NCI-H526 (cell line): ENCODE measurements at regions not wholly inside any gene's neighbourhood (a gene's known extent, or its start where the extent isn't known, plus 50 kb on each side); places are given as distances from the start of the nearest gene placed in this dataset.
A peak's percentile ranks its signal among the peaks of the same experiment; 100 is the strongest.
"Not testable (repeated sequence)": the region's sequence is repeated elsewhere in the genome, so short reads cannot be mapped to it uniquely, and the experiment has no call there.

ENCODE experiments used
- DNase-seq, 2 experiments: peaks; one replicate each; lab custom pipeline; 2025; lab: John Stamatoyannopoulos, UW

DNA sequence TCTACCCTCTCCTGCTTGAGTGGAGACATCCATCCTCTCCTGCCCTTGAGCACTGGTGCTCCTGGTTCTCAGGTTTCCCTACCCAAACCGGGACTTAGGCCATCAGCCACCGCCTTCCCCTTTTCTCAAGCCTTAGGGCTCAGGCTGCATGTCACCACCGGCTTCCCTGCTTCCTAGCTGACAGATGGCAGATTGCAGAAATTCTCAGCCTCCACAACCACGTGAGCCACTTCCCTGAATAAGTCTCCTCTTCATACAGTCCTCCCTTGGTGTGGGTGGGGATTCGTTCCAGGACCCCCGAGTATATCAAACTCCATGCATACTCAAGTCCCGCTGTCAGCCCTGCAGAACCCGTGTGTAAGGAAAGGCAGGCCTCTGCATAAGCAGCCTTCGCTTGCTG lies 203.5 kb upstream of the ZNF32 start:
- DNase-seq = no peak

DNA sequence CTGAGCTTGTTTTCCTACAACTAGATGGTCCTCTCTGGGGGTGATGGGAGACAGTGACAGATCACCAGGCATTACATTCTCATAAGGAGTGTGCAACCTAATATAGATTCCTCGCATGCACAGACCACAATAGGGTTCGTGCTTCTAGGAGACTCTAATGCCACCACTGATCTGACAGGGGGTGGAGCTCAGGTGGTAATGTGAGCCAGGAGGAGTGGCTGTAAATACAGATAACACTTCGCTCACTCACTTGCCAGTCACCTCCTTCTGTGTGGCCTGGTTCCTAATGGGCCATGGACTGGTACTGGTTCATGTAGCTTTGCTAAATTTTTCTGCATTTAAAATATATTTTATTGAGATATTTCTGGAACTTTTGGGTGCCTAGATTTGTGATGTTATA lies 202.3 kb upstream of the ZNF32 start:
- no peak for DNase-seq

DNA sequence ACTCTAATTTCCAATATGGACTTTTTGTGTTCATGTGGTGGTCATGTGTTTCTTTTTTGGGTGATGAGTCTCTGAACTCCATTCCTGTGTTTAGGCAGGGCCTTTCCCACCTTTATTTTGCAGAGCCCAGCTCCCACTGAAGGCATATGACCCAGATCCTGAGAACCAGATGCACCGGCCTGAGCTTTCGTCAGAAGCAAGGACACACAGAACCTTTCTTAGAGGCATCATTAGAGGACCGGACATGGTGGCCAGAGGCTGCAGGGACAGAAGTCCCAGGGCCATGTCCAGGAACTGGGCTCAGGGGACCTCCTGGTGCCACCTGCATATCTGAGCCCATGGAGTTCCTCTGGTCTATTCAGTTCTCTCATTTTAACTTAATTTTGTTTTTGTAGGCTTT lies 200.9 kb upstream of the ZNF32 start:
- no peak for DNase-seq

DNA sequence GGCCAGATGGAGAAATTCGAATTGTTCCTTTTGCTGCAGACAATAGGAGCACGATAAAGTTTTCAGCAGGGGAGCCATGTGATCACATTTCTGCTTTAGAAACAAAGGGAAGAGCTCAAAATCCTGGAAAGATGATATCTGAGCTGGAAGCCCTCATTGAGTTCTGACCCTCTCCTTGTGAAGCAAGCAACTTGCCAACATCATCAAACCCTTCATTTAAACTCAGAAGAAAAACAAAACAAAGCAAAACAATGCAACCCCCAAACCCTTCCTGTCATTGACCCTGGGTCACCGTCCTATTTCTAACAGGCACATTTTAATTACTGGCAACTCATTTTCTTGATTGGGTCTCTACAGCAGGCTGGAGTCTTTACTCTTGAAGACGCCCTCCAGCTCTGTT lies 198.3 kb upstream of the ZNF32 start:
- DNase-seq = no peak

DNA sequence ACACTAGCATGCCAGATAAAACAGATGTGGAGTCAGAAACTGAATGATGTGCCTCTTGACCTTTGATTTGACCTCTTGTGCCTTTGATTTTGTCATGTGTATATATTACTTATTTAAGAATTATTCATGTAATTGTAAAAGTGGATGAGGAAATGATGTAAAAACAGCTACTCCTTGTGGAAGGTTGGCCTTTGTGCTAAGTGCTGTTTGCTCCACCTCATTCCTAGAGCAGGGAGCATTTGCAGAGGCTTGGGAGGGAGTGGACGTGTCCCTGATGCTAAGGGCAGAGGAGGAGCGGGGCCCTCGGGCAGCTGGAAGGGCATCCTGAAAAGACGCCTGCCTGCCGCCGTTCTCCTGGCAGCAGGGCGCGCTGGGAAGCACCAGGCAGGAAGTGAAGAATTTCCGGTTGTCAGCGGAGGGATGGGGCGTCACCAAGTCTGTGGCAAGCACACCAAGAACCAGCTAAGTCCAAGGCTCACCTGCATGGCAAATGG lies 197.6 kb upstream of the ZNF32 start:
- DNase-seq = no peak

DNA sequence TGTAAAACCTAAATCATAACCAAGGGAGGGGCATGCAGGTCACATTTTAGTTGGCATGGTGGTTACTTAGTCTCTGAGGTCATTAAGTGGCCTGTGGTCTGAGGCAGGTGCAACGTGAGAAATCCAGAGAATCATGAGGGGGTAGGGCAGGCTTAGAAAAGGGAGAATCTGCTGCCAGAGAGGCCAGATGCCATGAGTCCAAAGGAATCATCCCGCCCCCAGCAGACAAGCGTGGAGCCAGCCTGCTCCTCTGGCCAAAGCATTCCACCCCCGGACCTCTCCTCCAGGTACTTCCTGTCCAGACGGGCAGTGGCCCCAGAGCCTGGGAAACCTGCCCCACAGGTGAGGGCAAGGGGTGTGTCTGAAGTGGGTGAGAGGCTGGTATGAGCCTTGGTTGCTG lies 196.4 kb upstream of the ZNF32 start:
- no peak for DNase-seq

DNA sequence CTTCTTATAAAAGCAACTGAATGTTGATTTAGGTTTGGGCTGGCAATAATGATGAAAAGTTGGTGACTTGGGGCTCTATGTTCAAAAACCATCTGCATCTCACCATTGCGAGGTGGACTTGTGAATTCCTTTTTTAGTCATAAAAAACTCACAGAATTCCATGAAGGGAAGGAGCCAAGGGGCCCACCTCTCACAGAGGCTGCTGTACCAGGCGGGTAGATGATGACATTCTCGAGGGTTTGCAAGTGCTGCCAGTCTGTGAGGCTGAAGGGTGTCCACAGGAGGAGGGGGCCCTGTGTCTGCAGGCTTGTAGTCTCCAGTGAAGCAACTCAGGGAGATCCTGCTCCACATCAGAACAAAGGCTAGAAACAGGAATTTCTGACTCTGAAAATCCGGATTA lies 195.5 kb upstream of the ZNF32 start:
- DNase-seq = no peak

DNA sequence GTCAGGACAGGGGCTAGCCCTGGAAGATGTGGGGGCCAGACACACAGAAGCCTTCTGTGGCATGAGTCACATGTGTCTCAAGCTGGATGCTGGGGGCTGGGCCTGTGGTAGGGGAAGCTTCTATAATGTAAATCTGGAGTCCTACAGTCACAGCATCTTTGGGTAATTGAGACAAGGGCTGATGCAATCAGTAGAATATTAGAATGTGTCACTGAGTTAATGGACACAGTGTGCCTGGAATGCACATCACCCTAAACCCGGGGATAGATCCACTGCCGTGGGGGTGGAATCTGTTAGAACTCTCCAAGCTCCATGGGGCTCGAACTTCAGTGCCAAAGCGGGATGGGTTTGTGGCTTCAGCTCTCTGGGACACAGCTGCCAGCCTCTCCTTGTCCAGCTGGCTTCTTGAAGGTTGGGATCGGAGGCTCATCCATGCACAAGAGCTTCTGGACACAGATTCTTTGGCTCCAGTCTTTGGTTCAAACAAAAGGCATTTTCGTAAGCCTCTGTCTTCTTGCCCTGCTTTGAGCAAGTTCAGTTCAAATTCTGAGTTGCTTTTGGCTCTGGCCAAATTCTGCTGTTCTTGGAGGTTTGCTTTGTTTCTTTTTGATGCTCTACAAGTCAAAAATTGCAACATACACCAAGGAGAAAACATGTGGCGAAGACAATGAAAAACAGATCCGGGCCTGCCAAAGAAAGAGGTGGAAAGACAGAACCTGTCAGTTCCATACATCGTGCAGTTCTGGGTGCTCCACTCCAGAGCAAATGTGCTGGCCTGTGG lies 194.8 kb upstream of the ZNF32 start:
- no peak for DNase-seq

DNA sequence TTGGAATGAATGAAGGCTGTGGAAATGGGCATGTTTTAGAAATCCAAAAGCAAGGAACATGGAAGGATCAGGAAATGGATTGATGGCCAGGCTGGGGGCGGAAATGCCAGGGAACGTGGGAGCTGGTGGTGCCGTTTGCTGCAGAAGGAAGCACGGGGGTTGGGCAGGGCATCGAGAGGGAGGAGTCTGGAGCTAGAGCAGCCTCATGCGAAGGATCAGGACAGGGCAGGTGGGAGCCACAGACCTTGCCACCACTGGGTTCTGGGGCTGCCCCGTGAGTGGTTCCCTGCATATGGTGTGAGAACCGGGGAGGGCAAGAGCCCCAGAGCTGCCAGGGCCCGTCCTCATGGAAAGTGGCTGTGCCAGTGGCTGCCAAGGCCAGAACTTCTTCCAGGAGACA lies 193.8 kb upstream of the ZNF32 start:
- no peak for DNase-seq

DNA sequence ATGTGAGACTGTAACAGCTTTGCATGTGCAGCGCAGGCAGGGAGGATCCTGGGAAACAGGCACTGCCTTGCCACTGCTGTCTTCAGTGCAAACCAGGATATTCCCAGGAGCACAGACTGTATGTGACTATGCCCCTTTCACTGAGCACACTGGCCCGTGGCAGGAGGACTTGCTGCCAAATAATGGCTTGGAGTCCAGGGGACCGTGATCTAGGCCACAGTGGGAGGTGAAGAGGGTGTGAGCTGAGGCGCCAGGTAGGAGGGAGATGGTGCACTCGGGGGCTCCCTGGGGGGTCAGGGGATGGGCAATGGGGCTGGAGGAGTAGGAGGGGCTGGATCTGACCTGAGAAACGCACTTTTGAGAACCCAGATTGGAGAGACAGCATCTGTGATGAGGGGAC lies 193.4 kb upstream of the ZNF32 start:
- DNase-seq = no peak

DNA sequence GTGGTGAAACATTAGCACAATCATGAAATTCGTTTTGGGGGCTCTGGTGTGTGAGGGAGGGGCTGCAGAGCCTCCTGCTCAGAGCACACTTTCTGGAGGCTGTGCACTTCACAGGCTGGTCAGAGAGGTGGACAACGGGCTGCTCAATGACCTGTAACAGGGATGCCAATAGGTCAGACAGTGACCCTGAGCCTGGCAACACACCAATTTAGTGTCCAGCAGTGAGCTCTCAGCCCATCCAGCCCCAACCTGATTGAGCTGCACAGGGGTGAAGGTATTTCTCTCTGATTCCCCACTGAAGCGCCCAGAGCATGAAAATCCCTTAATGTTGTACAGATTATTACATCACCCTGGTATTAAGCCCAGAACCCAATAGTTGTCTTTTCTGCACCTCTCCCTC lies 191.3 kb upstream of the ZNF32 start:
- no peak for DNase-seq

DNA sequence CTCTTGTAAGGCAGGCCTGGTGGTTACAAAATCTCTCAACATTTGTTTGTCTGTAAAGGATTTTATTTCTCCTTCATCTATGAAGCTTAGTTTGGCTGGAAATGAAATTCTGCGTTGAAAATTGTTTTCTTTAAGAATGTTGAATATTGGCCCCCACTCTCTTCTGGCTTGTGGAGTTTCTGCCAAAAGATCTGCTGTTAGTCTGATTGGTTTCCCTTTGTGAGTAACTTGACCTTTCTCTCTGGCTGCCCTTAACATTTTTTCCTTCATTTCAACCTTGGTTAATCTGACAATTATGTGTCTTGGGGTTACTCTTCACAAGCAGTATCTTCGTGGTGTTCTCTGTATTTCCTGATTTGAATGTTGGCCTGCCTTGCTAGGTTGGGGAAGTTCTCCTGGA lies 186.1 kb upstream of the ZNF32 start:
- not testable (repeated sequence) for DNase-seq

DNA sequence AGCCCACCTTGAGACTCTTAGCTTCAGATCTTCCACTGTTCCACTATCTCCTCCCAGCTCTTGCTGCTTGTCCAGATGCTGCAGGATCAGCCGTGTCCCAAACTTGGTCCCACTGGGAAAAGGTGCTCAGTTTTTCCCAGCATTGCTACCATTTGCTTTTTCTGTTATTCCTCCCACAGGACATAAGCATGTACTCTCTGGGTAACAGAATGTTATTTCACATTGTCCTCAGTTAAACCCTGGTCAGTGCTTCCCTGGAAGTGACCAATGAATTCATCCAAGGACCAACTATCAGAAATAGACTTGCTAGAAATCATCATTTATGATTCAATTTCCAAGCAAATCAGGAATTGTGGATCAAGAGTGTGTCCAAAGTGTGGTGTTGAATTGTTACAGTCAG lies 179.2 kb upstream of the ZNF32 start:
- no peak for DNase-seq

DNA sequence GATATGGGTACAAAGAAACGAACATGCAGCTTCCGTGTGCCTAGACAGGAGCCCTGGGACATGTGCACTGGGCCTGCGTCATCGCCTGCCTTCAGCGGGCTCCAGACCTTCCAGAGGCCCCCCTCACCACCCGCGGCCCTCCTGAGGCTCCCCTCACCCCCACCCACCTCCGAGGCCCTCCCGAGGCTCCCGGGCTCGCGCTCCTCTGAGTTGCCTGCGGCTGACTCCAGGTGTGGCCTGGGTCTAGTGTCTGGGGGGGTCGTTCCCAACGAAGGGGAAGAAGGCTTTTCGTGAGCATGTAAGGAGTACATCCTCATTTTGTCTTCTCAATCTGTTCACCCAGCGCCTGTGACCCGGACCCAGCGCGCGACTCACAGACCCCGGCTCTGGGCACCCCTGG lies 177.3 kb upstream of the ZNF32 start:
- no peak for DNase-seq

DNA sequence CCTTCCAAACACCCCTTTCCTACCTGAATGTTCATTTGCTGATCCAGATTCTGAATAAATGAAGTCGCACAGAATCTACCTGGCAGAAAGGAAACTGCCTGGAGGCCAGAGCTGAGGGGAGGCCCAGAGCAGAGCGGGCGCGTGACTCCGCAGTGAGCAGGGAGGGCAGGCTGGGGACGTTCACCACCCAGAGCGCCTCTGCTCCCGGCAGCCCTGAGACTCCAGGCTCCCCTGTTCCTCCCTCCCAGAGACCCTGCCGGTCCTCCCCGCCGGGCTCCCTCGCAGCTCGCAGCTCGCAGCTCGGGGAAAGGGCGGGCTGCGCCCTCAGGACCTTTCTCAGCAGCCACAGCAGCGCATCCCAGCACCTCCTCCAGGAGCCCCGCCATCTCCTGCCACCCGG lies 176.7 kb upstream of the ZNF32 start:
- no peak for DNase-seq

DNA sequence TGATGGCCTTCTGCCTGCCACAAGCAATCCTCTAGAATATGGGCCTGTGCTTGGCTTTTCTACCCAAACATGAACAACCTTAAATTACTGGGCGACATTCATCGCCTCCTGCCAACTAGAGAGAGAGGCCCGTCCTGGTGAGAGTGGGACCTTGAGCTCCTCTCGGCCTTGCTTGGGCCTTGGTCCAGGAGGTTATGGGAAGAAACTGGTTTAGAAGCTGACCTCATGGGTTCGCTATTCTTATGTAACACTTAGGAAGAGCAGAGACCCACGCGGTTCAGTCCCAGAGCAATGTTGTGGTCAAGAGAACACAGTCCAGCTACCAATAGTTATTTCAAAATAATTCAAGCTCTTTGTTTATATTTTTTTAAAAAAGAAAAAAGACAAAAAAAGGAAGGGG lies 176.3 kb upstream of the ZNF32 start:
- no peak for DNase-seq

DNA sequence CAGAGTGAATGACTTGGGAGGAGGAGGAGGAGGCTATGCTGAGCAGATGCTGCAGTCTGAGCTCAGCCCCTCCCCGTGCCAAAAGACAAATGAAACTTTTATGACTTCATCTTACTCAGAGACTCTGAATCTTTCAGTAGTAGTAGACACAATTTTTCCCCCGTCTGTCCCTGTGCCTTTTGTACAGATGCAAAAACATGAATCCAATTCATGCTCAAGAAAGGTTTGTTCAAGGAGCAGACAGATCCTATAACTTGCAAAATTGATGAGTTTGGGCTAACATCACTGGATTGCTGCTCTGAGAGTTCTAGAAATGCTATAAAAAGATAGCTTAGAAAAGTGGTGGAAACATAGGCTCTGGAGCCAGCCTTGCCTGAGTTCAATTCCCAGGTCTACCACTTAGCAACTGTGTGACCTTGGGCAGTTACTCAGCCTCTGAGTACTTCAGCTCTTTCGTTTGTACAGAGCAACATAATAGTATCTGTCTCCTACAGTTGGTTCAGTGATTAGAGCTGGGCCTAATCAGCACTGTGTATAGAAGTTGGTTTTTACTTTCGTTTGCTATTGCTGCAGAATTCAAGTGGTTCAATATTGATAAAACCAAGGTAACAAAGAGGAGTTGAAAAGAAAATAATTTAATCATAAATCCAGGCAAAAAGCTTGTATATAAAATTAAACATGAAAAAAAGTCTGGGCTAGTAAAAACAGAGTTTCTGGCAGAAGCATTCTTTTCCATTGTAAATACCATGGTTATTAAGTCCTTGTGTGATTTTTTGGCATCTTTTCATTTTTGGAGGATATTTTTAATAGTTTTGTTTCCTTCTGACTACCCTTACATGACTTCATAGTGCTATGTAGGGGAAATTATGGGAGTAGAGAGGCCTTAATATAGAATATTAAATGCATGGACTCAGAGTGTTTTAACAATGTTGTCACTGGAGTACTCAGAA lies 174.2 kb upstream of the ZNF32 start:
- DNase-seq = no peak

DNA sequence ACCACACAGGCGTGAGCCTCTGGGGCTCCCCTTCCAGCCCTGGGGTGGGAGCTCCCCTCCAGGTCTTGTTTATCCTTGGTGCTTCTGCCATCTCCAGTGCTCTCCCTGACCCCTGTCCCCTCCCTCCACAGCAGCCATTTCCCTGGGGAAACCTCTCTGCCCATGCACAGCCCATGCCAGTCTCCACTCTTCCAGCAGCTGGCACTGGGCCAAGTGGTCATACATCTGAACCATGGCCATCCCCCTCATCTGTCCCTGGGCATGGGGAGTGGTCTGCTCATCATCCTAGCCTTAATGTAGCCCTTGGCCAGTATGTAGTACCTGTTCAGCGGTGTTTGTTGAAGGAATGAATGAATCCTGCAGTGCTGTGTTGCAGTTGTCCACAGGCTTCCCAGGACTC lies 172.4 kb upstream of the ZNF32 start:
- peak in 1 of 2 experiments; percentile 20 for DNase-seq

DNA sequence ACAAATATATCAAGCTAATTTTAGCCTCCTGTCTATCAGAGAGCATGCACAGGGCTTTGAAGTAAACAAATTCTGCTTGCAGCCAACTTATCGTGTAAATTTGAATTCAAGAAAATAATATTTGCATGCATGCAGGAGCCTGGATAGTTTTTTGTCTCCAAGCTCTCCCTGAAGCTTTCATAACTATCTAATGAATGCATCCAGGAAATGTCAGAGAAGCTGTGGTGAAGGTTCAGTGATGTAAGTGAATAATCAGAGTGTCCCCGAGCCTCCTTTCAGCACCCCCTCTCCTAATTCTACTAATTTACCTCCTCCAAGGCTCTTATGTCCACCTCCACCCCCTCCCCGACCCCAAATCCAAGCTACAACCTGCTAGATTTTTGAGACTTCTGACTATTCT lies 172.0 kb upstream of the ZNF32 start:
- peak; percentile 34 to 35 for DNase-seq

DNA sequence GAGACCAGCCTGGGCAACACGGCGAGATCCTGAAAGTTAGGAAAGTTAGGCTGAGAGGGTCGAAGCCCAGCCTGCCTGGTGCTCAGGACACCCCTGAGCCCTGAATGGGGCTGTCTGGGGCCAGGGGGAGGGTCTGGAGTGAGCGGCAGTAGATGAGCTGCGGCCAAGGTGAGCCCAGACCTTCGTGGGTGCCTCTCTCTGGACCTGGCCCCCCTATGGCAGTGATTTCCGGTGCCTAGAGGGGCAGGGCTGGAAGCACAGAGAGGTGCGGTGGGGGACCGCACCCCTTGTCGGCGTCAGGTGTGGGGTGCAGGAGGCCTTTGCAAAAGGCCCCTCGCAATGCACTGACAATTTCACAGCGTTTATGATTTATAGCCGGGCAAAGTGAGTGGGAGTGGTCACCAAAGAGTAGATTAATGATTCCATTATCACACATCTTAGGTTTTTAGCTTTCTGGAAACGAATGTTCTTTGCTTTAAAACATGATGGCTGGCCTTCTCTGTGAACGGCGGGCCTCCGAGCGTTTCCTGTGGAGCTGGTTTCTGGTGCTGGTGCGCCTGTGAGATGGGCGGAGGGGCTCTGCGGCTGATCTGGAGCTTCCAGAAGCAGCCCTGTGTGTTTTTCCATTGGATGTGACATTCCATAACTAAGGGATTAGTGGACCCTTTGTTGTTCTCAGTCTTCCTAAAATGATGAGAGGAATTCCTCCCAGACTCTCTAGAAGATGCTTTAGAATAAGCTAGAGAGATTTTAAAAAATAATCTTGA lies 171.0 kb upstream of the ZNF32 start:
- DNase-seq = no peak

DNA sequence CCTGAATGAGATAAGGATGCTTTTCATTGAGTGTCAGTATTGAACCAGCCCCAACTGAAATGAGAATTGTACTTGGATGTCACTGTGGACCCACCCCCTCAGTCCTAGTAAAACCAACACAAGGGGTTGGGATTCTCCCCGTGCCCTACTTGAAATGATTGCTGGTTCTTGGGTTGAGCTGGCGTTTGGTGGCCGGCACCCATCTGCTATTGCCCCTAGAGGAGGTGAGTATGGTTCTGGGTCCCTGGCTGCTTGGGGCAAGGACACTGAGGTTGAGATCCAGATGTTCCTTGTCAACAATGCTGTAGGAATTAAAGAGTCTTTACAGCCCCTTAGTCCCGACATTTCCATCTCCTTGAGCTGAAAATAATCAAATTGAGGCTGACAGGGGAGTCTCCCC lies 170.0 kb upstream of the ZNF32 start:
- DNase-seq = no peak

DNA sequence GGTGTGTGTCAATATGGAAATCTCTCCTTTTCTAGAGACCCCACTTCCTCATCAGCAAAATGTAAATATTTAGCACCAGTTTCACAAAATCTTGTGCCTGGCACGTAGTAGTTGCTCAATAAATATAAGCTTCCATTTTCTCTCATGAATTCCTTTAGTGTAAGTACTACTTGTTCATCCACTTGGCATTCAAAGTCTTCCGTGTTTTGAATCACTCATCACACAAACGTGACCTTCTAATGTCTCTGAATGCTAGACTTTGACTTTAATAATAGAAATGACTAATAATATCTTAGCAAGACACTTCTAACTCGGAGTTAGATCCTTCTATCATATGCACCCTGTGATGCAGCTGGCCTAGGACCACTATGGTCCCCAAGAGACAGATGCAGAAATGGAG lies 168.7 kb upstream of the ZNF32 start:
- no peak for DNase-seq
